ENCODE measurements at regions not wholly inside any gene's neighbourhood (a gene's known extent, or its start where the extent isn't known, plus 50 kb on each side); places are given as distances from the start of the nearest gene placed in this dataset.

- in situ Hi-C loops (cut with HindIII; ENCODE audit: low pct_unique_long_range_greater_than_20kb, low sequenced_read_pairs), result no loop called here
- DNase-seq (ENCODE audit: low read depth in 1 of 2, low spot score in 1 of 2), result no peak
- TF ChIP-seq JUND (IDR thresholded peaks at IDR 0.05; ENCODE audit: low read depth), result no peak
Measured at GRCh38 chr13:59483501-59484145, 680.1 kb downstream of the DIAPH3 start.

GRCh38 chr13:59487883-59488282 lies 675.8 kb downstream of the DIAPH3 start:
- in situ Hi-C loops (cut with HindIII; ENCODE audit: low pct_unique_long_range_greater_than_20kb, low sequenced_read_pairs), result no loop called here
- DNase-seq (ENCODE audit: low read depth in 1 of 2, low spot score in 1 of 2), result no peak
- no peak for TF ChIP-seq JUND (IDR thresholded peaks at IDR 0.05; ENCODE audit: low read depth)

- no peak for DNase-seq (ENCODE audit: low read depth in 1 of 2, low spot score in 1 of 2)
- in situ Hi-C loops (cut with HindIII; ENCODE audit: low pct_unique_long_range_greater_than_20kb, low sequenced_read_pairs), result no loop called here
- TF ChIP-seq JUND (IDR thresholded peaks at IDR 0.05; ENCODE audit: low read depth), result no peak
Measured at GRCh38 chr13:59488436-59488835, 675.3 kb downstream of the DIAPH3 start.

- no peak for TF ChIP-seq JUND (IDR thresholded peaks at IDR 0.05; ENCODE audit: low read depth)
- in situ Hi-C loops (cut with HindIII; ENCODE audit: low pct_unique_long_range_greater_than_20kb, low sequenced_read_pairs), result no loop called here
- DNase-seq (ENCODE audit: low read depth in 1 of 2, low spot score in 1 of 2), result no peak
Measured at GRCh38 chr13:59490651-59491050, 673.1 kb downstream of the DIAPH3 start.

GRCh38 chr13:59492030-59492636 lies 671.6 kb downstream of the DIAPH3 start:
- in situ Hi-C loops (cut with HindIII; ENCODE audit: low pct_unique_long_range_greater_than_20kb, low sequenced_read_pairs), result no loop called here
- TF ChIP-seq JUND (IDR thresholded peaks at IDR 0.05; ENCODE audit: low read depth), result no peak
- no peak for DNase-seq (ENCODE audit: low read depth in 1 of 2, low spot score in 1 of 2)

- in situ Hi-C loops (cut with HindIII; ENCODE audit: low pct_unique_long_range_greater_than_20kb, low sequenced_read_pairs), result no loop called here
- no peak for TF ChIP-seq JUND (IDR thresholded peaks at IDR 0.05; ENCODE audit: low read depth)
- no peak for DNase-seq (ENCODE audit: low read depth in 1 of 2, low spot score in 1 of 2)
Measured at GRCh38 chr13:59493436-59493965, 670.2 kb downstream of the DIAPH3 start.

GRCh38 chr13:59494151-59494550 lies 669.6 kb downstream of the DIAPH3 start:
- no peak for TF ChIP-seq JUND (IDR thresholded peaks at IDR 0.05; ENCODE audit: low read depth)
- DNase-seq (ENCODE audit: low read depth in 1 of 2, low spot score in 1 of 2), result no peak
- in situ Hi-C loops (cut with HindIII; ENCODE audit: low pct_unique_long_range_greater_than_20kb, low sequenced_read_pairs), result no loop called here

GRCh38 chr13:59494560-59494970 lies 669.2 kb downstream of the DIAPH3 start:
- in situ Hi-C loops (cut with HindIII; ENCODE audit: low pct_unique_long_range_greater_than_20kb, low sequenced_read_pairs), result no loop called here
- no peak for TF ChIP-seq JUND (IDR thresholded peaks at IDR 0.05; ENCODE audit: low read depth)
- DNase-seq (ENCODE audit: low read depth in 1 of 2, low spot score in 1 of 2), result no peak

- in situ Hi-C loops (cut with HindIII; ENCODE audit: low pct_unique_long_range_greater_than_20kb, low sequenced_read_pairs), result no loop called here
- DNase-seq (ENCODE audit: low read depth in 1 of 2, low spot score in 1 of 2), result no peak
- no peak for TF ChIP-seq JUND (IDR thresholded peaks at IDR 0.05; ENCODE audit: low read depth)
Measured at GRCh38 chr13:59495299-59495698, 668.4 kb downstream of the DIAPH3 start.

- no peak for TF ChIP-seq JUND (IDR thresholded peaks at IDR 0.05; ENCODE audit: low read depth)
- in situ Hi-C loops (cut with HindIII; ENCODE audit: low pct_unique_long_range_greater_than_20kb, low sequenced_read_pairs), result no loop called here
- no peak for DNase-seq (ENCODE audit: low read depth in 1 of 2, low spot score in 1 of 2)
Measured at GRCh38 chr13:59495936-59496512, 667.7 kb downstream of the DIAPH3 start.

- in situ Hi-C loops (cut with HindIII; ENCODE audit: low pct_unique_long_range_greater_than_20kb, low sequenced_read_pairs), result no loop called here
- no peak for TF ChIP-seq JUND (IDR thresholded peaks at IDR 0.05; ENCODE audit: low read depth)
- no peak for DNase-seq (ENCODE audit: low read depth in 1 of 2, low spot score in 1 of 2)
Measured at GRCh38 chr13:59497621-59498247, 666.0 kb downstream of the DIAPH3 start.

GRCh38 chr13:59501004-59501403 lies 662.7 kb downstream of the DIAPH3 start:
- in situ Hi-C loops (cut with HindIII; ENCODE audit: low pct_unique_long_range_greater_than_20kb, low sequenced_read_pairs), result no loop called here
- no peak for TF ChIP-seq JUND (IDR thresholded peaks at IDR 0.05; ENCODE audit: low read depth)
- no peak for DNase-seq (ENCODE audit: low read depth in 1 of 2, low spot score in 1 of 2)

- no peak for DNase-seq (ENCODE audit: low read depth in 1 of 2, low spot score in 1 of 2)
- in situ Hi-C loops (cut with HindIII; ENCODE audit: low pct_unique_long_range_greater_than_20kb, low sequenced_read_pairs), result no loop called here
- no peak for TF ChIP-seq JUND (IDR thresholded peaks at IDR 0.05; ENCODE audit: low read depth)
Measured at GRCh38 chr13:59504407-59504806, 659.3 kb downstream of the DIAPH3 start.

Data from T47D (cell line).